ENCODE measurements at regions not wholly inside any gene's neighbourhood (a gene's known extent, or its start where the extent isn't known, plus 50 kb on each side); places are given as distances from the start of the nearest gene placed in this dataset.

DNA sequence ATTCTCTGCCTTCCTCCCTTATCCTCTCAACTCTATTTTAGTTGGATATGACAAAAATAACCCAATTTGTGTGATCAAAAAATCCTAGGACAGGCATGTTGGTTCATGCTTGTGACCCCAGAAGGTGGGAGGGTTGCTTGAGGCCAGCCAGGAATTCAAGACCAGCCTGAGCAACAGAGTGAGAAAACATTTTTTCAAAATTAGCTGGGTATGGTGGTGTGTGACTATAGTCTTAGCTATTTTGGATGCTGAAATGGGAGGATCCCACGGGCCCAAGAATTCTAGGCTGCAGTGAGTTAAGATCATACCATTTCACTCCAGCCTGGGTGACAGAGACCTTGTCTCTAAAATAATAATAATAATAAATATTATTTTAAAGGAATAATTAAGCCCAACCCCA, 1383.1 kb upstream of the ADGRL2 start:
- no peak for DNase-seq
- no peak for ATAC-seq

DNA sequence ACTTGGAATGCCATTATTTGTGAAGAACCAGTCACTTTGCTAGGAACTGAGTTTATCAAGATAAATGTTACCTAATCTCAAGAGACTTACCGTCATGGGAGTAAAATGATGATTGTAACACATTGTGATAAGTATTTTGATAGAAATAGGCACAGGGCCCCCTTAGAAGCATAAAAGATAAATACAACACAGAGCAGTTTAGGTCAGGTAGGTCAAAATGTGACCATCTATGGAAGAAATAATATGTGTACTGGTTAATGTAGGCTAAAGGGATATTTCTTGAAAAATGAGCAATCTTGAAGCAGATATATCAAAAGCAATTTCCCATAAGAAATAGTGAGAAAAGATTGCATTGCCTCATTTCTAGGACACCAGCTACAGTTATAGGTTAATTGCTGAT, 1386.8 kb upstream of the ADGRL2 start:
- DNase-seq (no peak), ATAC-seq (no peak)

DNA sequence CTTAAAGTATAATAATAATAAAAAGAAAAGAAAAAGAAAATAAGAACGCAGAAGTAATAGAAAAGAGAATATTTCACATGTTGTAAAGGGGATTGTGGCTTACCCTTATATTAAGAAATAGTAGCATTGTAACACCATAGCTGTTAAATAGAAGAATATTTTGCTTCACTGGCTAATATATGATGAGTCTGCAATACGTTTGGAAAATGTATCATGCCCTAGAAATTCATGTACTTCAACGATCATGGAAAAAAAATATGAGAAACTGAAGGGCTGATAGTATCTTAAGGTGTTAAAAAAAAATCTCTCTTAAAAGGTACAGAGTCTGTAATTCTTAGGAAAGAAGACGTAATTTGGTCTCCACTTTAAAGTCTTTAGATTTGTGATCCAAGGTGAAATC, 1390.5 kb upstream of the ADGRL2 start:
- DNase-seq (no peak), ATAC-seq (no peak)

DNA sequence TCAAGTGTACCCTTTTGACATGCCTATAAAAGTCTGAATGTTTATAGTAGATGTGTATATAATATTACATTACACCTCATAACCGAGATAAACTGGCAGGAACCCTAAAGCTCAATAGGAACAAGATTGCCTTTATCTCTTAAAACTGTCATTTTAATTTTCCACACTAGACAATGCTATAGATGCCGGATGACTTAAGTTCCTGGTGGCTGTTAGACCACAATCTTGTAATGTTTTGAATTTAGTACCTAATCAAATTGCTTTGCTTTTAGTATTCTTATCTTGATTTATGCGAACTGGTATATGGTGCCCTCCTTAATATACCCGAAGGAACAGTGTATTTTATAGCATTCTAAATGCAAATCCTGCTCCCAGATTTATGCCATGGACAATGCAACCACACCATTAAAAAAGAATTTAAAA, 1397.0 kb upstream of the ADGRL4 start:
- DNase-seq (no peak), ATAC-seq (no peak)

DNA sequence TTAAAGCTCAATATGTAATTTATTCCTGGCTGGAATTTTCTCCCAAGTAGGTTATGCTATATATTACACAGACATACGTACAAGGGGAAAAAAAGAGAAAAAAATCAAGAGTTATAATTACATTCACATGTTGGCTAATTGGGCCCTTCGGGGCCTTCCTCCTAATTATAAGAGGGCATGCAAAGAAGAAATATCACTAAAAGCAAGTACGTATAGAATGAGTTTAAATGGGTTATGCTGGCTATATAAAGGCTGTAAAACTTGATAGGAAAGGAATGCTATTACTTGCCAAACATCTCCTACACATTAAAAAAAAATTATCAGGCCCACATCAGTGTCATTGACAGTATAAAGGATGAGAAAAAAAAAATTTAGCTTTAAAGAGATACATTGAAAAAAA, 1396.1 kb upstream of the ADGRL4 start:
- DNase-seq (no peak), ATAC-seq (no peak)

DNA sequence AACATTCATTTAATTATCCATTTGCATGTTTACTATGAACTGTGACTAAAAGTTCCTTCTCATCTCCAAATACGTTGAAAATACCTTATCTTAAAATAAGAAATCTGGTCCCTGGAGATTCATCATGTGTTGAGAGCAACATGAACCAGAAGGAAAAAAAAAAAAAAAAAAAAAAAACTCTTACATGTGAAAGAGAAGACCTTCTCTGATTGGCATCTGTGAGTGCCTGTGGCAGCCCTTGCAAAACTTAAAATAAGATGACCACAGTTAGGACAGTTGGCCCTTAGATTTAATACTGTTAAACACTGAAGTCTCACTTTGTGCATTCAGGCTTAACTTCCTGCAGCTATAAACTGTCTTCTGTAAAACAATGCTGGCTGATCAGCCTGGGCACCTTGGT, 1395.2 kb upstream of the ADGRL4 start:
- ATAC-seq (no peak), DNase-seq (no peak)

DNA sequence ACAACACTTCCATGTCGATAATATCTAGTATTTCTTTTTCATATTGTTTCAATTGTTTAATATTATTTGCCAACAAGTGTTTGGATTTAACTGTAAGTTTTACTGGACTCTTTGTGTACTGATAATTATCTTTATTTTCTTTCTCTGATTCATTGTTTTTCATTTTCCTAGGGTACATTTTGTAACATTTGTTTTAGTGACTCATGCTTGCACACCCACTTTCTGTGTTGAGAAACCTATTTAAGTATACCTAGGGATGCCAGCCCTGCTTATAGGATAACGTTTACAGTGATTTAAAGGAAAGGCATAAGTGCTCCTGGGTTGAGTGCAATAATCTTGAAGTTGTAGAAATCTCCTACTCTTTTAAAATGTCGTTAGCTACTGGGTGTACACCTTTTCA, 1386.0 kb upstream of the ADGRL4 start:
- no peak for DNase-seq
- ATAC-seq = no peak

DNA sequence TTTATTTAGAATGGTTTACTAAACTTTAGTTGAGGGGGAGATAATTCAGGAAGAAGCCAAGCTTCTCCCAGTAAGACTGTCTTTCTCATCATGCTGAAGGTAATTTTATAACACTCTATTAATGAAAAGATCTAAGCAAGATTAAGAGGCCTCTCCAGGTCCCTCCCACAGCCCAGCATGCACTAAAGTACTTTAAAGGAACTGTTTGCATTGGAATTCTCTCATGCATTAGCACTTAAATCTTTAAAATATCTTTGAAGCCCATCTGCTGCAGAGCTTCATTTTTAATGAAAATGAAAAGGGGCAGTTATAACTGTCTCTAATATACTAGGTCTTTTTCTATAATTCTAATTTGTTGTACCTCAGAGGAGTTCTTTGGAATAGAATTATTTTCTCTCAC, 1379.1 kb upstream of the ADGRL4 start:
- ATAC-seq (no peak), DNase-seq (no peak)

DNA sequence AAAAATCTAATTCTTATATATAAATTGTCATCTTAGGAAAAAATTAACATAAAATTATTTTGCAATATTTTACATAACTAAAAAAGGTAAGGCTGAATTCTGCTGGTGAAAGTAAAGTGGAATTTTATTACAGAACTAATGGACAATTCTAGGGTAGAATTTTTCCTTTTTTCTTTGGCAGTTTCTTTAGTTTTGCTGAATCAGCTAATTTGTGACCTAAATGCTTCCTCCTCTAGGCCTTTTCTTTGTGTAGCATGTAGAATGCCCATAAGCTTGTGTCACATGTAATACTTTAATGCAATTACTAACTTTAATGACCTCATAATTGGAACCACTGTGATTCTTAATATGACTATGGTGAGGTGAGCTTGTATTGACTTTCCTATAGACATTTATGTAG, 1378.4 kb upstream of the ADGRL4 start:
- ATAC-seq (no peak), DNase-seq (no peak)

DNA sequence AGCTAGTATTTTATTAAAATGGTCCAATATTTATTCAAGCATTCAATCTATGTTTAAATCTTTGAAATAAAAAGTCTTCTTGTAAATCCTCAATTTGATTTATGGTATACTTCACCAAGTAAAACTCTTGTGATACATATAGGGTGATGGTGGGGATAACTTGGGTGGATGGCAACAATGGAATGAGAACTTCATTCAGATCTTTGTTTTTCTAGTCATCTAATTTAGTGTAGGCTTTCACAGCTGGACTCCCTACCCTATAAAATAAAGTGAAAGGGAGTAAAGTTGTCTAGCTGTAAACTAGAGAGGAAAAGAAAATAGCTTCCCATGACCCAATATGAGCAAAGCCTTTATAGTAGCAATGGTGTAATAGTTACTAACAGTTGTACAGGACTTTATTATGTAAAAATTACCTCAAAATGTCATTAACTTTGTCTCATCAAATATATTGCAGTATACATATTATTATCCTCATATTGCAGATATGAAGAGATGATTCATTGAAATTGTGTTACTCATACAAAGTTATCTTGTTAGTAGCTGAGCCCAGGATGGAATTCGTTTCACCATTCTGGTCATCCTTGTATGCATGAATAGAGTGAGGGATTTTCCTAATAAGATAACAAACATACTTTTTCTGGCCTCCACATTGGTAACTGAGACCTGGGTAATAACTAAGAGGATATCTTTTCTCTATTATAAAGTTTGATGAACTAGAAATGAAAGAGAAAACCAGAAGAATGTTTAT, 1377.7 kb upstream of the ADGRL4 start:
- ATAC-seq (no peak), DNase-seq (no peak)

DNA sequence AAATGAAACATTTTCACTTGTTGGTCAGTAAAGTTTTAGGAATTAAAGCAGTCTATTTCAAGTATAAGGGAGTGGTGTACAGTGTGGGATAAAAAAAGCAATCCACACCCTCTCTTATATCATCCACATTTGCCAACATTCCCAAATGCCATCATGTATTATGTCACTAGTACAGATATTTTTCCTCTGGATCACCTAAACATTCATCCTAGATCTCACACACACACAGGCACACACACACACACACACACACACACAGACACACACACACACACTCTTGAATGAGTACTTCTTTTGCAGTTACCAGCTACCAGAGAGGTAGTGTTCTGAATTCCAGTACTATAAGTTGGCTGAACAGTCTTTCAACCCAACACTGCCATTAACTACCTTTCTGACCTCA, 1369.1 kb upstream of the ADGRL4 start:
- no peak for ATAC-seq
- DNase-seq = no peak

DNA sequence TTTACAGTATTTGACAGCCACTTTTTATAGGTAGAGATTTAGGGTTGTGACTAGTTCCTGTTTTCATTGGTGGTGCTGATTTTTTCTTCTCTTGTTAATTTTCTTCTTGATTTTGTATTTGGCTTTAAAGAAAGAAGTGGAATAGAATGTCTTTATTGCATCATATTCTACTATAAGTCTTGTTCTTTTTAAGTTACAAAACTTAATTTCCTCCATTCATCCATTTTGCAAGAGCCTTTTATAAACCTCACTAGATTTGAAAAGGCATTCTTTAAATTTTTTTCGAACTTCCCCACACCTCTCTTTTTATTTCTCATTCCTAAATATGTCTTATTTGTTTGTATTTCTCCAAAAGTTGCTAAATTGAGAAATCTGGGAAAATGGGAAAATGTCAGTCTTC, 1368.6 kb upstream of the ADGRL4 start:
- ATAC-seq (no peak), DNase-seq (no peak)

DNA sequence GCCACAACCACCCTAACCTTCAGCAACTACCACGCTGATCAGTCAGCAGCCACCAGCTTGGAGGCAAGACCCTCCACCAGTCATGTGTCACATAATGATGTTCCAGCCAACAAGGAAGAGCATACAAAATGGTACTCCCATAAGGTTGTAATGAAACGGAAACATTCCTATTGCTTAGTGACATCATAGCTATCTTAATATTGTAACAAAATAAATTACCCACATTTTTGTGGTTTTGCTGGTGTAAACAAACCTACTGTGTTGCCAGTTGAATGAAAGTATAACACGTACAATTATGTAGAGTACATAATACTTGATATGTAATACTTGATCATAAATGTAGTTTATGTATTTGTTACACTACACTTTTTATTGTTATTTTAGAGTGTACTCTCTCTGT, 1363.2 kb upstream of the ADGRL4 start:
- DNase-seq = no peak

DNA sequence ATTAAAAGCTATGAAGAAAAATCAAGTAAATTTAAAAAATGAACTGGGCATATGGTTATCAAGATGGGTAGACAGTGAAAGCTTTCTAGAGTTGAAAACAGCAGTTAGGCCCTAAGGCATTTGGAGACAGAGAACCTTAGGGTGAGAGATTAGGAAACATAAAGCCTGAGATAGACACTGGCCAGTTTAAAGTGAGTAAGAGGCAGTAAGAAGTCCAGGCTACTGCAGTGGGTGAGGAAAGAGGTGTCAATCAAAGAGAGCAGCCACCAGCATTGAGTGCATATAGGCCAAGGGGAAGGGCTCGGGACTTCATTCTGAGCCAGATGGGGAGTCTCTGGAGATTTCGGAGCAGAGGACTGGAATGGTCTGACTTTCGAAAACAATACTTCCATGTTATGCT, 1360.5 kb upstream of the ADGRL4 start:
- DNase-seq (no peak), ATAC-seq (no peak)

More for the DNA sequence above, 1363.2 kb upstream of the ADGRL4 start:
- ATAC-seq = no peak

DNA sequence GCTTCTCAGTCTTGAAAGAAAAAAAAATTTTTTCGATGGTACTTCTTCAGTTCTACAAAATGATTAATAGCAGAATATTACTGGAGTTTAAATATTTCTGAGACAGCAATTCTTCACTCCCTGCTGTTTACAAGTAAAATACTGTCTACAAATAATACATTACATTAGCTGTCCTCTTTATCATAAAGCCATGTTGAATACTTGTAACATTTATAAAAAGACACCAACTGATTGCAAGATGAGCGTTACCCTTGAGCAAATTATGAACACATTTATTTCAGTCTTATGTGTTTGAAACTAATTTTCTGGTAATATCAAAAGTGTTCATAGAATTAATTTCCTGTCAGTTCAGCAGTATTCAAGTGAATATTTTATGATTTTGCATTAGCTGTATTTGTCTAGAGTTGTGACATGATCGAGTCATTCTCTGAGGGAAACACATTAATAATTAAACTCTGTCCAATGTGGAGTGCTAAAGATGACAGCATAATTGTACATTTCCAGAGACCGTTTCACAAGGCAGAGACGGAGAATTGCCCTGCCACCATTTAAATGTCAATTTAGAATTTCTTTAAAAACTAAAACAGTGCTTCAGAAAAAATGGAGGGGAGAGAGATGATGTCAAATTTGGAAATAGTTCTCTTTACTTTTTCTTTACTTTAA, 1359.0 kb upstream of the ADGRL4 start:
- no peak for DNase-seq
- ATAC-seq = no peak

DNA sequence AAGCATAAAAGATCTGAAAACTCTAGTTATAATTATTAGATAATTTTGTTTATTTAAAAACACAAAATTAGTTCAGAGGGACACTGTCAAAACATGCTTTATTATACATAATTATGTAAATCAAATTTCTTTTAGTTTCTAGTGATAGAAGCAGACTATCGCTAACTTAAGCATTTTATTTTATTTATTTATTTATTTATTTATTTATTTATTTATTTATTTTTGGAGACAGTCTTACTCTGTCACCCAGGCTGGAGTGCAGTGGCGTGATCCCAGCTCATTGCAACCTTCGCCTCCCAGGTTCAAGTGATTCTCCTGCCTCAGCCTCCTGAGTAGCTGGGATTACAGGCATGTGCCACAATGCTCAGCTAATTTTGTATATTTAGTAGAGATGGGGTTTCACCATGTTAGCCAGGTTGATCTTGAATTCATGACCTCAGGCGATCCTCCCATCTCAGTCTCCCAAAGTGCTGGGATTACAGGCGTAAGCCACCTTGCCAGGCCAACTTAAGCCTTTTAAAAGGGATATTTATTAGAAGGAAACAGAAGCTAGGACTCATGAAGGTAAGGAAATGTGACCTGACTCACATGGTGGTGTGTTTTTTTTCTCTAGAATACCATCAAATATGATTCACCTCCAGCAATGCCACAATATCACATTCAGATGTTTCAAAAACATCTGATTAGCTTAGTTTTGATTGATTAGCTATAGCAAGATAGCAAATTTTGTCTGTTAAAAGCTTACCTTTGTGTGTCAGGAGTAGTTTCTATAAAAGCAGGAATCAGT, 1357.4 kb upstream of the ADGRL4 start:
- ATAC-seq (no peak), DNase-seq (no peak)

DNA sequence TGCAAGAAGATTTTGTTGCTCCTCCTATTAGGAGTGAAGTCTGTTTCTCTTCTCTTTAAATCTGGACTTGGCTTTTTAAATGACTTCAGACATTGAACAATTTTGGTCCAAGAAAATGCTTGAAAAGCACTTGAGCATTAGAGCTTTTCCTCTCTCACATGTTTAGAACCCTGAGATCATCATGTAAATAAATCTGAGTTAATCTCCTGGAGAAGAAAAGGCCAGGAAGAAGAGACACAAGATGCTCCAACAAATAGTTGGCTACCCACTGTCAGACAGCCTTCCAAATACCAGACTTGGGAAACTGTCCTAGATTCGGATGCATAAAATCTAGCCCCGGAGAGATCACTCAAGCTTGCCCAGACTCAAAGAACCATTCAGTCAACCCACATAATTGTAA, 1353.1 kb upstream of the ADGRL4 start:
- ATAC-seq (no peak), DNase-seq (no peak)

DNA sequence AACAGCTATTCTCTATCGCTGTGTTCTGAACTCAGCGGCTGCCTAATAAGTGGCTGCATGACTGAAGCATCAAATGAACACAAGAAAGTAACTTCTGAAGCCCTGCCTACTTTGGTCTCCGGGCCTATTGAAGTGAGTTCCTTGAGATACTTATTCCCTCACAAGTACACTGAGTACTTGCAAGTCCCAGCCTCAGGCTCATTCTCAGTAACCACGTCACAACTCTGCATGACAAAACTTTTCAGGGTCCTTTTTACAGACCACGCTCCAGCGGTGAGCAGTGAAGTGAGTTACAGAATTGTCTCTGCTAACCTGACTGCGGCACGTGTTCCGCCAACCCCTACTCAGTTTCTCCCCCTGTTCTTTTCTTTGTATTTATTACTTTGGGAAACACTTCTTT, 1342.7 kb upstream of the ADGRL4 start:
- DNase-seq (no peak), ATAC-seq (no peak)

DNA sequence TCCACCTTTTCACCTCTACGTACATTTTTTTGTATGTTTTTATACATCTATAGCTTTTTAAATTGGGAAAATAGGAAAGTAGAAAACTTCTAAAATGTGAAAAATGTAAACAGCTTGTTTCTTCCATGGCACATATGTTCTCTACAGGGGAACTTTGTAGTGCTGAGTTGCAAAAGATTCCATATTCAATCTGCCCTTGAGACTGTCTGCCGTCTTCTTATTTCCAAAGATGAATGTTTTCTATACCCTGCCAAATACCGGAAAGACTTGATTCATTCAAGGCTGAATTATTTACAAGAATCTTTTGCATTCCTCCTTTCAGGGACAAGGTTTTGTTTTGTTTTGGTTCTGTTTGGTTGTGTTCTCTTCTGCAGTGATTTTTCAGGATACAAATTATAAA, 1334.5 kb upstream of the ADGRL4 start:
- ATAC-seq (no peak), DNase-seq (no peak)

DNA sequence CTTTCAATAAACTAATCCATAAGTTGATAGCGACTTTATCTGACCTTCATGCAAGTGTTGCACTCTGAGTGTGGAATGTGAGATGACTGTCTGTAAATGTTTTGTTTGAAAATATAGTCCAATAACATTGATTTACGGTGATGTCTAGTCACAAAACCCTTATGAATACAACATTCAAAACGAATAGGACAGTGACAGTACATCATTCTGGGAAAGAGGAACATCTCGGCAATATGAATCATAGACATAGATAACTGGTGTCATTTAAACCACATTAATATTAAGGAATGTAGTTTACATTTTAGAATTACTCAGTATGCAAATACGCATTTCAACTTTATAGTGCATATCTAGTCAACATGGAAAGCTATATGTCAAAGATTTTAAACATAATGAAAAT, 1311.6 kb upstream of the ADGRL4 start:
- no peak for DNase-seq
- ATAC-seq = no peak

DNA sequence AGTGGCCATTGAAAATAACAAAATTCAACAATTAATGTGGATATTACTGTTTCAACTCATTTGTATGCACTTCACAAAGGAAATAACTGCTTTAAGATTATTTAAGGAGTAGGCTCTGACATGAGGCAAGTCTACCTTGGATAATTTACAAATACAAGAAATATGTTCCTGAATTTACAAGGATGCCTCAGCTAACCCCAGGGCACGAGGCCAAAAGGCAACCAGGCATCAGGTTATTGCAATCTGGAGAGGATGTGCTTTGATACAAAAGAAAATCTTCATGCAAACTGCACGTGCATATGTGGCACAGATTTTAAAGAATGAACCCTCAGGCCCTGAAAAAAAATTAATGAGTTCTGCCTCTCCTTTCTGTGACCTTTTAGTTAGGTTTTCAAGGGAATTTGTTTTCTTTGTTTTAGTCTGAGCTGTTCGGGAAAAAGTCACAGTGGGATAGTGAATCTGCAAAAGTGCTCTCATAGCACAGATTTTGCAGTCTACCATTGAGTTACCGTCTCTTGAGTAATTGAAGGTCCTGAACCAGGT, 1304.2 kb upstream of the ADGRL4 start:
- ATAC-seq (no peak), DNase-seq (no peak)

DNA sequence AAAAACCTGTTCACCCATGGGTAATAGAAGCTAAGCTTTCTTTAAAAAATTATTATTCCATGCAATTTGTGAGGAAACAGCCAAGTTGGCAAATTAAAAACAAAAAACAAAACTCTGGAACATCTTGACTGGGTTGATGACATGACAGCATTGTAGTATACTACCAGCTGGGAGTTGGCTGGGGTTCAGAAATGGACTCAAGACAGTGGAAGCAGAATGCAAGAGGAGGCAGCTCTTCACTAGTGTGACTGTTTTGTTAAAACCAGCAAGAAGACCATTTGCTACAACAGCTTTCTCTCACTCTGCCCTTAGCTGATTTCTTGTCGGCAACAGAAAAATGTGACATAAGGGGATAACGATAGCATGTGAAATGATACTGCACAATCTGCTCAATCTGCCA, 1298.9 kb upstream of the ADGRL4 start:
- no peak for ATAC-seq

DNA sequence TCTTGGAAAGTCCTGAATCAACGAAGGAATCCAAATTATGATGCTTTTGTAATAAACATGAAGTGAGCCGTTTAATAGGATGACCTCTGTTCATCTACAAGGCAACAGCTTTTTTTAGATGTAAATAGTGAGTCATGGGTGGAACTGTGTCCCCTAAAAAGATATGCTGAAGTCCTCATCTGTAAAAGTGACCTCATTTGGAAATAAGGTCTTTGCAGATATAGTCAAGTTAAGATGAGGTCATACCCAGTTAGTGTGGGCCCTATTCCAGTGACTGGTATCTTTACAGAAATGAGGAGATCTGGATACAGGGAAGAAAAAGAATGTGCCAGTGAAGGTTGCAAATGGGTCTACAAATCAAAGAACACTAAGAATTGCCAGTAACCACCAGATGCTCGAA, 1287.3 kb upstream of the ADGRL4 start:
- ATAC-seq (no peak), DNase-seq (no peak)

More for the DNA sequence above, 1298.9 kb upstream of the ADGRL4 start:
- no peak for DNase-seq

Data from stimulated activated naive CD8-positive, alpha-beta T cell treated with anti-CD3 and anti-CD28 coated beads, Interleukin-15, Interleukin-2, amounts not matched to agents 100 U/mL and 50 U/mL, for 24 hours (primary cell).